ENCODE measurements at regions not wholly inside any gene's neighbourhood (a gene's known extent, or its start where the extent isn't known, plus 50 kb on each side); places are given as distances from the start of the nearest gene placed in this dataset.

DNA sequence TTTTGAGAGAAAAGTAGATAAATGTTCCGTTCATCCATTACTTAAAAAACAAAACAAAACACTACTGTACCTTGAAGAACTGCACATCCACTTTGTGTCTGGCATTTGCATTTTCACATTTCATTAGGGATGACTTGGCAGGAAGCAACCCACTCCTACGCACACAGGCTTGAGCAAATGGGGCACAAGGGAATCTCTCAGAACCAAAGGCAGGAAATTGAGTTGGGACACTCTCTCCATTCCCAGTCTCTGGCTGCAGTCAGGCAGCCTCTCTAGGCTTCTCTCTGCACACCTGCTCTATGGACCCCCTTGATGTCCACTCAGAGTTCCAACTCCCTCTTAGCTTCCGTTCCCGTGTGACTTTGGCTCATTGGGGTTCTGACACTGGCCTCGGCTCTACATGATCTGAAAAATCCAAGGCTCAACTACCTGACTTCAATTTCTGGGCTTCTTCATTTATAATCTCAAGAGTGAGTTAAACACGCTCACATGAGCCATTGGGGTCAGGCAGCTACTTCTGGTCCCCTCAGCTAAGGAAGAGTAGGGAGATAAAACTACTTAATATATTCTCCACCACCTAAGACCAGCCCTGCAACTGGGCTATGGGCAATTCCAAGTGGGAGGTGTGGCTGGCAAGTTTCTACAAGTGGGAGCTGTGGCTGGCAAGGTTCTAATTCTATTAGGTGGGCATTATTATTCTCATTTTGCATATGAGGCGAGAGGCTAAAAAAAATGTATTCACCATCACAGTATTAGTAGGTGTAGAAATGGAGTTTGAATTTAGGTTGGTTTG, 251.9 kb downstream of the SOD2 start:
- no peak for DNase-seq (ENCODE audit: low read depth)
- no peak overlapping the region for H3K4me3 ChIP-seq (ENCODE audit: low read length)
- TF ChIP-seq, protein P1, sequence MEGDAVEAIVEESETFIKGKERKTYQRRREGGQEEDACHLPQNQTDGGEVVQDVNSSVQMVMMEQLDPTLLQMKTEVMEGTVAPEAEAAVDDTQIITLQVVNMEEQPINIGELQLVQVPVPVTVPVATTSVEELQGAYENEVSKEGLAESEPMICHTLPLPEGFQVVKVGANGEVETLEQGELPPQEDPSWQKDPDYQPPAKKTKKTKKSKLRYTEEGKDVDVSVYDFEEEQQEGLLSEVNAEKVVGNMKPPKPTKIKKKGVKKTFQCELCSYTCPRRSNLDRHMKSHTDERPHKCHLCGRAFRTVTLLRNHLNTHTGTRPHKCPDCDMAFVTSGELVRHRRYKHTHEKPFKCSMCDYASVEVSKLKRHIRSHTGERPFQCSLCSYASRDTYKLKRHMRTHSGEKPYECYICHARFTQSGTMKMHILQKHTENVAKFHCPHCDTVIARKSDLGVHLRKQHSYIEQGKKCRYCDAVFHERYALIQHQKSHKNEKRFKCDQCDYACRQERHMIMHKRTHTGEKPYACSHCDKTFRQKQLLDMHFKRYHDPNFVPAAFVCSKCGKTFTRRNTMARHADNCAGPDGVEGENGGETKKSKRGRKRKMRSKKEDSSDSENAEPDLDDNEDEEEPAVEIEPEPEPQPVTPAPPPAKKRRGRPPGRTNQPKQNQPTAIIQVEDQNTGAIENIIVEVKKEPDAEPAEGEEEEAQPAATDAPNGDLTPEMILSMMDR (IDR thresholded peaks at IDR 0.05; ENCODE audit: insufficient read depth, low read depth, low read length, missing control alignments) = no peak

DNA sequence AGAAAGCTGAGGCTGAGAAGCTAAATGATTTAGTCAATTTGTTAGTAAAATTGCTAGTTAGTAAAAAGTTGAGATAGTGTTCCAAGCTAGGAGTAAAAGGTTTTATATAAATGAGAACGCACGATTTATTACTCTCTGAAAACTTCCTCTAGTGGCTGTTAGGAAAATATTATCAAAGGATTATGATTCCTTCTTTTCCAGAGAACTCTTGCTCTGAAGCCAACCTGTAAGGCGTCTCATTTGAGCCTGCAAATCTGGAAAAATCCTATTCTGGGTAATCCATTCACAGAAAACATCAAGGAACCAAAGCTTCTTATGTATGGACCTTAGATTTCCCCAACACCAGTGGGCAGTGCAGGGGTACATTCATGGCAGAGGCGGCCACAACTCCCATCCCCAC, 252.7 kb downstream of the SOD2 start:
- H3K4me3 ChIP-seq (ENCODE audit: low read length) = no peak overlapping the region
- no peak for DNase-seq (ENCODE audit: low read depth)
- TF ChIP-seq, protein P1 (IDR thresholded peaks at IDR 0.05; ENCODE audit: insufficient read depth, low read depth, low read length, missing control alignments) = no peak

DNA sequence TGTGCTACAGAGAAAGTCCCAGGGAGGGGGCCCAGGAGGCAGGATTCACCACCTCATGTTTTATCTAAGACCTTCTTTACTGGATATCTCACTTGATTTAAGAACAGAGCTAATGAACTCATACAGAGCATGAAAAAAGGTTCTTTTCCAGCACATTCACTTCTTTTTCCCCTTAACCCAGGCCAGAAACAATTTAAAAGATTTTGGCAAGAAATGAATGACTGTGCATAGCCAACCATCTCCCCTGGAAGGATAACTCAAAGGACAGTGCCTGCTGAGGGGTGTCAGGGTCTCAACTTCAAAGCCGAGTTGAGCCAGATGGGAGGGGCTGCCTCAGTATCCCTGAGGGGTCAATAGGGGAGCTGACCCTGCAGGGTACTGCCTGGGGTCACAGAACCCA, 253.4 kb downstream of the SOD2 start:
- H3K4me3 ChIP-seq (ENCODE audit: low read length) = no peak overlapping the region
- DNase-seq (ENCODE audit: low read depth) = no peak
- TF ChIP-seq, protein P1 (IDR thresholded peaks at IDR 0.05; ENCODE audit: insufficient read depth, low read depth, low read length, missing control alignments) = no peak

DNA sequence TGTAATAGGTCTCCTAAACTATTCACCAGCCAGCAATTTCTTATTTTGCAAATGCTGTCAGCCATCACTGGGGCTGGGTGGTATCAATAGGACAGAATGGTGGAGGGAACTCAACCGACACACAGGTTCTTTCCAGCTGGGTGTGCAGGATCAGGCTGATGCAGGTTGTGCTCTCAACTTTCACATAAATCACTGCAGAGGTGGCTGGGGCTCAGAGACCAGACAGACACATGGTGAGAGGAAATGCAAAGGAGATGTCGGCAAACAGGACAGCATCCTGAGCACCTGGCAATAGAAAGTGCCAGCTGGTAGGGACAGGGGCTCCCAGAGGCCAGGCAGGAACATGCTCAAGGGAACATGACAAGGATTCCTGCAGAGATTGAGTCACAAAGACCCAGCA, 254.9 kb downstream of the SOD2 start:
- no peak overlapping the region for H3K4me3 ChIP-seq (ENCODE audit: low read length)
- no peak for DNase-seq (ENCODE audit: low read depth)
- TF ChIP-seq, protein P1 (IDR thresholded peaks at IDR 0.05; ENCODE audit: insufficient read depth, low read depth, low read length, missing control alignments) = no peak

DNA sequence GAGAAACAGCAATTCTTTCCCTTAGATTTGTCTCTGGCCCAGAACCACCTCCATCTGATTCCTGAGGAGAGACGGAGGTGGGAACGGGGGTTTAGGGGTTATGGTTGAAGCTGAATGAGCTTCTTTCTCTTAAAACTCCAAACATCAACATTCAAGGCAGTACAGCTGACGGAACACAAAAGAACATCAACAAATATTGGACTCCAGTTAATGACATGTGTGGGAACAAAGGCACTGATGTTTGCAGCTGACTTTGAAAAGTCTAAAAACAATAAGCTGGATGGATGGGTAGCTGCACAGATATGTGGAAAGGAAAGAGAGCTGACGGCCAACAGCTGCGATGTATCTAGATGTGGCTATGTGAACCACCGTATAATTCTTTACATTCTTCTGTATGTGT, 256.5 kb downstream of the SOD2 start:
- no peak for DNase-seq (ENCODE audit: low read depth)
- H3K4me3 ChIP-seq (ENCODE audit: low read length) = no peak overlapping the region
- TF ChIP-seq, protein P1 (IDR thresholded peaks at IDR 0.05; ENCODE audit: insufficient read depth, low read depth, low read length, missing control alignments) = no peak

DNA sequence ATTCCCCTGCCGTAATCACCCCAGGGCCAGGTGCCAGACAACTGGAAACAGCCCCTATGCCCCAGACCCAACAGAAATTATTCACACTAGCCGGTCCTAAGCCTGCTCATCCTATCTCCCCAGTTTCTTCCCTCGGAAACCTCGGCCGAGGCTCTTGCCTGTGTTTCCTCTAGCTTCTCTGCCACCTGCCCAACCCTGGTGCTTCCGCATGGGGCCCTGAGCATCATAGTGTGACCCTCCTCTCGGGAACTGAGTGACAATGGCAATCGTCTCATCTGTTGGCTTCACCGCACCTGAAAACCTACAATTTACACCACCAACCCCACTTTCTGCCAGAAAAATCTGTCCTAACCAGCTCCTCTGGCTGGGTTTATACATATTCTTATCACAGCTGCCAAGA, 257.3 kb downstream of the SOD2 start:
- no peak for DNase-seq (ENCODE audit: low read depth)
- TF ChIP-seq, protein P1 (IDR thresholded peaks at IDR 0.05; ENCODE audit: insufficient read depth, low read depth, low read length, missing control alignments) = no peak
- H3K4me3 ChIP-seq (ENCODE audit: low read length) = no peak overlapping the region

DNA sequence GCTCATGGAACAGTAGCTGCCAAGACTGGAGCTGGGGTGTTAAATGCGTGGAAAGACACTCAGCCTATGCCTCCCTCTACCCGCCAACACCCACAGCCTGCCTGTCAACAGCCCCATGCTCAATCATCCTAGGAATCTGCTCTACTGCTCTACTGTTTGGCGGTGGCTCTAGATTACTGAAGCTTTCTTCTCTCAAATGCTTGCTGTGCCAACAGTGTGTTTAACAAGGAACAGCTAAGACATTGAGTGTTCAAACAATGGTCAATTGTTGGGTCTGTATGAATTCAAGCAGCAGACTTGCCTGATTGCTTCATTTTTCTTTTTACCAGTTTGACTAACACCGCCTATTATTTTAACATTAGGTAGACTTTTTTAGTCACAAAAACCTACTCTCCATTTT, 258.6 kb downstream of the SOD2 start:
- TF ChIP-seq, protein P1 (IDR thresholded peaks at IDR 0.05; ENCODE audit: insufficient read depth, low read depth, low read length, missing control alignments) = no peak
- H3K4me3 ChIP-seq (ENCODE audit: low read length) = no peak overlapping the region
- no peak for DNase-seq (ENCODE audit: low read depth)

Data from epithelial cell of esophagus (primary cell).